ENCODE measurements at regions not wholly inside any gene's neighbourhood (a gene's known extent, or its start where the extent isn't known, plus 50 kb on each side); places are given as distances from the start of the nearest gene placed in this dataset.

GRCh38 chr16:62225675-62226074 is 189.4 kb upstream of the CDH8 start:
- TF ChIP-seq CTCF (IDR thresholded peaks at IDR 0.05) (peak in 2 of 5 experiments; percentile 21 to 37), POLR2A (IDR thresholded peaks at IDR 0.05) (no peak), POLR2AphosphoS5 (IDR thresholded peaks at IDR 0.05) (no peak)

Data from transverse colon (tissue), 4 donors.